ENCODE measurements at regions not wholly inside any gene's neighbourhood (a gene's known extent, or its start where the extent isn't known, plus 50 kb on each side); places are given as distances from the start of the nearest gene placed in this dataset.

DNA sequence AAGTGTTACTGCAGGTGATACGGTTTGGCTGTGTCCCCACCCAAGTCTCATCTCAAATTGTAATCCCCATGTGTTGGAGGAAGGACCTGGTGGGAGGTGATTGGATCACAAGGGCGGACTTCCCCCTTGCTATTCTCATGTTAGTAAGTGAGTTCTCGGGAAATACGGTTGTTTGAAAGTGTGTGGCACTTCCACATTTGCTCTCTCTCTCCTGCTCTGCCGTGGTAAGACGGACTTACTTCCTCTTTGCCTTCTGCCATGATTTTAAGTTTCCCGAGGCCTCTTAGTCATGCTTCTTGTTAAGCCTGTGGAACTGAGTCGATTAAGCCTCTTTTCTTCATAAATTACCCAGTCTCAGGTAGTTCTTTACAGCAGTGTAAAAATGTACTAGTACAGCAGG, 65.2 kb upstream of the SLC7A11 start:
- DNase-seq (no peak), ATAC-seq (no peak)
- intact Hi-C loops (cut with micrococcal nuclease): no loop called here
- TF ChIP-seq, protein P1, sequence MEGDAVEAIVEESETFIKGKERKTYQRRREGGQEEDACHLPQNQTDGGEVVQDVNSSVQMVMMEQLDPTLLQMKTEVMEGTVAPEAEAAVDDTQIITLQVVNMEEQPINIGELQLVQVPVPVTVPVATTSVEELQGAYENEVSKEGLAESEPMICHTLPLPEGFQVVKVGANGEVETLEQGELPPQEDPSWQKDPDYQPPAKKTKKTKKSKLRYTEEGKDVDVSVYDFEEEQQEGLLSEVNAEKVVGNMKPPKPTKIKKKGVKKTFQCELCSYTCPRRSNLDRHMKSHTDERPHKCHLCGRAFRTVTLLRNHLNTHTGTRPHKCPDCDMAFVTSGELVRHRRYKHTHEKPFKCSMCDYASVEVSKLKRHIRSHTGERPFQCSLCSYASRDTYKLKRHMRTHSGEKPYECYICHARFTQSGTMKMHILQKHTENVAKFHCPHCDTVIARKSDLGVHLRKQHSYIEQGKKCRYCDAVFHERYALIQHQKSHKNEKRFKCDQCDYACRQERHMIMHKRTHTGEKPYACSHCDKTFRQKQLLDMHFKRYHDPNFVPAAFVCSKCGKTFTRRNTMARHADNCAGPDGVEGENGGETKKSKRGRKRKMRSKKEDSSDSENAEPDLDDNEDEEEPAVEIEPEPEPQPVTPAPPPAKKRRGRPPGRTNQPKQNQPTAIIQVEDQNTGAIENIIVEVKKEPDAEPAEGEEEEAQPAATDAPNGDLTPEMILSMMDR (IDR thresholded peaks at IDR 0.05): no peak
- Mint-ChIP-seq H3K4me3 (no peak overlapping the region), H3K36me3 (ENCODE audit: low read depth) (no peaks in the 10 kb centered on the region), H3K27ac (no peak overlapping the region), H3K27me3 (no peaks in the 10 kb centered on the region), H3K4me1 (ENCODE audit: low read depth) (no peaks in the 10 kb centered on the region), H3K9me3 (peaks cover 3% of the 10 kb centered on the region)
- ChIA-PET POLR2A (no interaction called here), CTCF (no interaction called here)

DNA sequence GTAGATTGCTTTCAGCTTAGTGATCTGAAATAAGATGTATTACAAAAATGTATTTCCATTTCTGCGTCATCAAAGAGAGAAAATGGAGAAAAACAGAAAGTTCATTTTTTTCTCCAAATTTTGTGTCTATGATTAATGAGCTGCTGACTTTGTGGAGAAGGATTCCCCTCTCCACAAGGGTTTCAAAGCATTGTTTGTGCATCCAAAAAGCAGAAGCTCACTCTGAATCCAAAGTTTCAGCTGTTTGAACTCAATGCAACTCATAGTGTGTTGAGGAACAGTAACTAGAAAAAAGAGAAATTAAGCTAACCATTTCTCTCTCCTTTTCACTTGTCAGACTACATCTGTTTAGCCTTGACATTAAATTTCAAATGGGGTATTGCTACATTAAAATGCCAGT, 62.9 kb upstream of the SLC7A11 start:
- ChIA-PET CTCF (no interaction called here), POLR2A (no interaction called here)
- no peak for DNase-seq
- H3K27ac Mint-ChIP-seq: no peak overlapping the region
- no peaks in the 10 kb centered on the region for H3K9me3 Mint-ChIP-seq
- ATAC-seq: no peak
- no peak overlapping the region for H3K4me3 Mint-ChIP-seq
- TF ChIP-seq, protein P1 (IDR thresholded peaks at IDR 0.05): no peak
- intact Hi-C loops (cut with micrococcal nuclease): no loop called here
- no peaks in the 10 kb centered on the region for H3K36me3 Mint-ChIP-seq (ENCODE audit: low read depth)
- no peaks in the 10 kb centered on the region for H3K27me3 Mint-ChIP-seq
- no peaks in the 10 kb centered on the region for H3K4me1 Mint-ChIP-seq (ENCODE audit: low read depth)

DNA sequence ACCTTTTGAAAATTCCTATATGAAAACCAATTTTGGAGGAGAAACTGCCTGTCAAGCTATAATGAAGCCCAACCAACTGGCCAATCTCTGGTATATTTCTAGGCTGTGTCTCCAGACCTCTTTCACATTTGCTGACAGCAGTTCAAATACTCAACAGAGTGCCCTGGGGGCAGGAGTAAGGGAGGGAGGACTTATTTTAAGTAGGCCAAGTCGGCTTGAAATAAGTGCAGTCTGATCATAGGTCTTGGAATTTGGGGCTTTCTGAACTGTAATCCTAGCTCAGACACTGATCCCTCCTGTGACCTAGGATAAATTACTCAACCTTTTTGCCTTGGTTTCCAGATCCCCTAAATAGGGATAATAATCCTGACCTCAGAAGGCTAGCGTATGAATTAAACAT, 59.4 kb upstream of the SLC7A11 start:
- no peaks in the 10 kb centered on the region for H3K36me3 Mint-ChIP-seq (ENCODE audit: low read depth)
- ATAC-seq: no peak
- no peak overlapping the region for H3K27ac Mint-ChIP-seq
- no peaks in the 10 kb centered on the region for H3K4me1 Mint-ChIP-seq (ENCODE audit: low read depth)
- H3K4me3 Mint-ChIP-seq: no peak overlapping the region
- ChIA-PET POLR2A (no interaction called here), CTCF (no interaction called here)
- intact Hi-C loops (cut with micrococcal nuclease): no loop called here
- H3K9me3 Mint-ChIP-seq: no peaks in the 10 kb centered on the region
- TF ChIP-seq, protein P1 (IDR thresholded peaks at IDR 0.05): no peak
- DNase-seq: no peak
- H3K27me3 Mint-ChIP-seq: no peaks in the 10 kb centered on the region

DNA sequence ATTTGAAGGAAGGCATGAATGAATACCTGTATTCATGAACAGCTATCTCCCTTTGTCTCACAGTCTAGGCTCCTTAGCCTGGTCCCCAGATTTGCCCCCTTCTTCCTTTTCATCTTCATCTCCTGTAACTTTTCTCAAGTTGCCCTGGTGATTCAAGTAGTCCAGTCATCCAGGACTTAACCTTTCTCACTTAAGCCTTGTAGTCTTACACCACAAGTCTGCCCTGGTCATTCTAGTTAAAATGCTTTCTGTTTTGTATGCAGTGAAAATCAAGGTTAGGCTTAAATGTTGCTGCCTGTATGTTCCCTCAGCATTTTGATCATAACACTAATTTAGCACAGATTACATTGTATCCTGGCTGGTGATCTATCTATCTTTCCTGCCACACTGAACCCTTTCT, 58.5 kb upstream of the SLC7A11 start:
- ChIA-PET POLR2A (no interaction called here), CTCF (no interaction called here)
- TF ChIP-seq, protein P1 (IDR thresholded peaks at IDR 0.05): no peak
- no peak overlapping the region for H3K27ac Mint-ChIP-seq
- no peaks in the 10 kb centered on the region for H3K36me3 Mint-ChIP-seq (ENCODE audit: low read depth)
- H3K4me3 Mint-ChIP-seq: no peak overlapping the region
- no peak for DNase-seq
- no peaks in the 10 kb centered on the region for H3K4me1 Mint-ChIP-seq (ENCODE audit: low read depth)
- no peak for ATAC-seq
- no peaks in the 10 kb centered on the region for H3K9me3 Mint-ChIP-seq
- intact Hi-C loops (cut with micrococcal nuclease): no loop called here
- no peaks in the 10 kb centered on the region for H3K27me3 Mint-ChIP-seq

DNA sequence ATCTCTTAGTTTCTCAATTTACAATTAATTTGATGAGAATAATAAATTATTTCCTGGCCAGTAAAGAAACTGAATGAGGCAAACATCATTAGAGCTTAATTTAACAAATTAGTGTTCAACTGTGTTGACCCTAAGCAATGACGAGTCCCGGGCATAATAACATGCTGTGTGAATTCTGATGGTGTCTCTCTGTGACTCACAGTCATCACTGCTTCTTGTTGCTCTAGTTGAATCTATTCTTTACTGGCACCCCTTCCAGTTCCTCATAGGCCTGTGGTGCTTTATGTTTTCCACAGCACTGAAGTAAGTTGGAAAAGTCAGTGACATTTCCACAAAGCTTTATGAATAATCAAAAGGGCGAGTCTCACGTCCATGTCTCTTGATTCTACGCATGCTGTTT, 57.7 kb upstream of the SLC7A11 start:
- Mint-ChIP-seq H3K36me3 (ENCODE audit: low read depth) (no peaks in the 10 kb centered on the region), H3K9me3 (no peaks in the 10 kb centered on the region), H3K4me3 (no peak overlapping the region), H3K27ac (no peak overlapping the region), H3K4me1 (ENCODE audit: low read depth) (no peaks in the 10 kb centered on the region), H3K27me3 (no peaks in the 10 kb centered on the region)
- DNase-seq: no peak
- TF ChIP-seq, protein P1 (IDR thresholded peaks at IDR 0.05): no peak
- POLR2A ChIA-PET: no interaction called here
- ATAC-seq: no peak
- CTCF ChIA-PET: no interaction called here
- intact Hi-C loops (cut with micrococcal nuclease): no loop called here
